H9 (cell line): ENCODE measurements at regions not wholly inside any gene's neighbourhood (a gene's known extent, or its start where the extent isn't known, plus 50 kb on each side); places are given as distances from the start of the nearest gene placed in this dataset.

Experiments
- DNase-seq: peaks from one replicate; pipeline ENCODE4 v3.0.0-alpha.2; 2017
- H2AFZ ChIP-seq: one replicate; pipeline ENCODE4 v1.6.1; 2013; ENCODE audit warnings: mild to moderate bottlenecking, low read length, control low read depth, moderate library complexity
- H2AK5ac ChIP-seq: 2 replicates; pipeline ENCODE4 v1.6.1; 2013; ENCODE audit warnings: low read length, control low read depth, mixed read lengths; ENCODE audit not compliant: insufficient read length
- H2BK120ac ChIP-seq: one replicate; pipeline ENCODE4 v1.6.1; 2013; ENCODE audit warnings: low read depth, mild to moderate bottlenecking, low read length, control low read depth, inconsistent platforms; ENCODE audit not compliant: poor library complexity, severe bottlenecking
- H2BK12ac ChIP-seq: 2 replicates; pipeline ENCODE4 v1.6.1; 2013; ENCODE audit warnings: low read length, control low read depth, mixed read lengths, low read depth; ENCODE audit not compliant: insufficient read length
- H2BK15ac ChIP-seq: 2 replicates; pipeline ENCODE4 v1.6.1; 2013; ENCODE audit warnings: low read depth, low read length, control low read depth
- H2BK20ac ChIP-seq: one replicate; pipeline ENCODE4 v1.6.1; 2013; ENCODE audit warnings: low read depth, mild to moderate bottlenecking, low read length, control low read depth, inconsistent platforms; ENCODE audit not compliant: poor library complexity, severe bottlenecking
- H2BK5ac ChIP-seq: 2 replicates; pipeline ENCODE4 v1.6.1; 2013; ENCODE audit warnings: low read length, control low read depth, mixed read lengths; ENCODE audit not compliant: insufficient read length
- H3K14ac ChIP-seq: 2 replicates; pipeline ENCODE4 v1.6.1; 2013; ENCODE audit warnings: low read length, control low read depth; ENCODE audit not compliant: insufficient read depth
- H3K18ac ChIP-seq: 2 replicates; pipeline ENCODE4 v1.6.1; 2013; ENCODE audit warnings: low read depth, mild to moderate bottlenecking, mixed read lengths, low read length, control low read depth; ENCODE audit not compliant: insufficient read length
- H3K23ac ChIP-seq: 2 replicates; pipeline ENCODE4 v1.6.1; 2013; ENCODE audit warnings: low read length, control low read depth, mixed read lengths, low read depth; ENCODE audit not compliant: insufficient read length
- H3K23me2 ChIP-seq: 2 replicates; pipeline ENCODE4 v1.6.1; 2013; ENCODE audit warnings: low read depth, mild to moderate bottlenecking, mixed read lengths, low read length, control low read depth; ENCODE audit not compliant: insufficient read length, poor library complexity, severe bottlenecking
- H3K27ac ChIP-seq: 2 replicates; pipeline ENCODE4 v1.5.1; 2013; ENCODE audit warnings: low read length, control low read depth, mixed read lengths, low read depth; ENCODE audit not compliant: insufficient read length
- H3K27me3 ChIP-seq: 2 replicates; pipeline ENCODE4 v1.6.1; 2013; ENCODE audit warnings: low read length, control low read depth, inconsistent platforms; ENCODE audit not compliant: insufficient read depth
- H3K4ac ChIP-seq: 2 replicates; pipeline ENCODE4 v1.6.1; 2013; ENCODE audit warnings: low read depth, mild to moderate bottlenecking, control low read depth, inconsistent platforms, low read length, moderate library complexity
- H3K4me1 ChIP-seq: 2 replicates; pipeline ENCODE4 v1.6.1; 2013; ENCODE audit warnings: low read length, control low read depth, inconsistent platforms; ENCODE audit not compliant: insufficient read depth
- H3K4me2 ChIP-seq: 2 replicates; pipeline ENCODE4 v1.6.1; 2013; ENCODE audit warnings: low read length, control low read depth, mixed read lengths; ENCODE audit not compliant: insufficient read length, insufficient read depth
- H3K56ac ChIP-seq: 2 replicates; pipeline ENCODE4 v1.6.1; 2013; ENCODE audit warnings: low read depth, mild to moderate bottlenecking, mixed read lengths, low read length, control low read depth; ENCODE audit not compliant: insufficient read length
- H3K79me1 ChIP-seq: 2 replicates; pipeline ENCODE4 v1.6.1; 2013; ENCODE audit warnings: low read depth, mild to moderate bottlenecking, moderate library complexity, low read length, control low read depth, inconsistent platforms; ENCODE audit not compliant: insufficient read depth, poor library complexity, severe bottlenecking
- H3K79me2 ChIP-seq: 2 replicates; pipeline ENCODE4 v1.6.1; 2013; ENCODE audit warnings: low read length, control low read depth, inconsistent platforms; ENCODE audit not compliant: insufficient read depth
- H3K9ac ChIP-seq: 2 replicates; pipeline ENCODE4 v1.6.1; 2013; ENCODE audit warnings: low read length, control low read depth, mixed read lengths; ENCODE audit not compliant: insufficient read length; ENCODE audit errors: extremely low read depth
- H3K9me3 ChIP-seq: one replicate; pipeline ENCODE4 v1.6.1; 2013; ENCODE audit warnings: low read depth, low read length, inconsistent platforms; ENCODE audit not compliant: control insufficient read depth
- H3T11ph ChIP-seq: one replicate; pipeline ENCODE4 v1.6.1; 2013; ENCODE audit warnings: mild to moderate bottlenecking, low read length, control low read depth, inconsistent platforms
- H4K20me1 ChIP-seq: one replicate; pipeline ENCODE4 v1.6.1; 2013; ENCODE audit not compliant: control insufficient read depth, insufficient read length, insufficient read depth
- H4K5ac ChIP-seq: 2 replicates; pipeline ENCODE4 v1.6.1; 2013; ENCODE audit warnings: low read depth, mild to moderate bottlenecking, mixed read lengths, low read length, control low read depth; ENCODE audit not compliant: insufficient read length
- H4K8ac ChIP-seq: replicated peaks from 2 replicates; pipeline ENCODE4 v1.6.1; 2013; ENCODE audit warnings: low read length, control low read depth, mixed read lengths, low read depth; ENCODE audit not compliant: insufficient read length
- H4K91ac ChIP-seq: 2 replicates; pipeline ENCODE4 v1.6.1; 2013; ENCODE audit warnings: low read depth, mild to moderate bottlenecking, moderate library complexity, mixed read lengths, low read length, control low read depth; ENCODE audit not compliant: insufficient read length
- H3K27ac Mint-ChIP-seq, 3 experiments: 2 replicates in 2 of 3; 3 replicates in 1 of 3; pipeline ENCODE4 v1.8.0; 2020 to 2021; ENCODE audit warnings: mixed read lengths in 3 of 3, mild to moderate bottlenecking in 1 of 3, moderate library complexity in 1 of 3
- H3K27me3 Mint-ChIP-seq: 2 replicates; pipeline ENCODE4 v1.8.0; 2021; ENCODE audit warnings: low read depth, mild to moderate bottlenecking, moderate library complexity, mixed read lengths
- H3K36me3 Mint-ChIP-seq, 3 experiments: 2 replicates in 2 of 3; 3 replicates in 1 of 3; pipeline ENCODE4 v1.8.0; 2020 to 2021; ENCODE audit warnings: low read depth in 3 of 3, mixed read lengths in 3 of 3; ENCODE audit not compliant: insufficient read depth in 1 of 3
- H3K4me1 Mint-ChIP-seq, 2 experiments: 2 replicates each; pipeline ENCODE4 v1.8.0; 2020; ENCODE audit warnings: mixed read lengths in 2 of 2
- H3K4me3 Mint-ChIP-seq, 2 experiments: 2 replicates in 1 of 2; 3 replicates in 1 of 2; pipeline ENCODE4 v1.8.0; 2020 to 2021; ENCODE audit warnings: mild to moderate bottlenecking in 2 of 2, mixed read lengths in 2 of 2, moderate library complexity in 1 of 2
- H3K9me3 Mint-ChIP-seq, 2 experiments: 2 replicates in 1 of 2; 3 replicates in 1 of 2; pipeline ENCODE4 v1.8.0; 2020; ENCODE audit warnings: mild to moderate bottlenecking in 2 of 2, mixed read lengths in 2 of 2, moderate library complexity in 1 of 2
- WGBS: extraction: QIAGEN DNeasy Blood & Tissue Kit; methylation state at CpG from one replicate; pipeline ENCODE4 v1.1.7; 2013; ENCODE audit warnings: missing lambda C conversion rate, low lambda C conversion rate, mixed read lengths; ENCODE audit not compliant: insufficient read length; ENCODE audit errors: extremely low coverage; 5-methylcytosine and 5-hydroxymethylcytosine counted together
- TF ChIP-seq, protein P1 (sequence below): fragments of 200-600 bp; sonication (generic); conservative IDR thresholded peaks from 3 replicates; pipeline ENCODE4 v1.8.0; 2021; ENCODE audit warnings: antibody characterized with exemption, mild to moderate bottlenecking

DNA sequence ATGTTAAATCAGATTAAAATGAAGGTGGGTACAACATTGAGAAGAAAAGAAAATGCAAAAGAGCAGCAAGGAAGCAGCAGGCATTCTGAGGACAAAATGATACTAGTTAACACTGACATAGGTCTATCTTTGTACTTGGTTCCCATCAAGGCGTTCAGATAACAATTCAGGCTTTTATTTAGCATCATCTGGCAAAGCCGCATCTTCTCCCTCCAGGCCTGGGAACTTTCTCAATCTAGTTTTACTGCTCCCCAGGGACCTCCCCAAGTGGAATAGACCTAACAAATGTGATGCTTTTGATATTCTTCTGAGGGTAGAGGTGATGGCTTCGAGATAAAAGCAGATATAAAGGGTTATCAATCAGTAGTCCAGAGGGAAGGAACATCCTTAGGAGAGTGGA is 130.6 kb downstream of the C3orf38 start:
- H3K27me3 Mint-ChIP-seq, result no peaks in the 10 kb centered on the region
- H3K9me3 Mint-ChIP-seq, result no peaks in the 10 kb centered on the region; a peak in 1 of 5 replicates
- Histone ChIP-seq H2BK20ac (no peak overlapping the region), H2AFZ (no peak overlapping the region), H3K4ac (no peak overlapping the region), H3K4me1 (no peaks in the 10 kb centered on the region), H3T11ph (no peak overlapping the region), H2AK5ac (no peak overlapping the region), H4K5ac (no peak overlapping the region), H3K27me3 (no peaks in the 10 kb centered on the region), H2BK15ac (no peak overlapping the region), H3K56ac (no peak overlapping the region), H3K14ac (no peak overlapping the region), H4K20me1 (no peaks in the 10 kb centered on the region), H3K4me2 (no peak overlapping the region), H4K8ac (no peak overlapping the region), H2BK120ac (no peak overlapping the region), H2BK12ac (no peak overlapping the region), H3K23me2 (no peaks in the 10 kb centered on the region), H3K23ac (no peak overlapping the region), H4K91ac (no peak overlapping the region), H3K27ac (no peak overlapping the region), H3K18ac (no peak overlapping the region), H3K9ac (no peak overlapping the region), H3K79me2 (no peaks in the 10 kb centered on the region), H3K79me1 (no peaks in the 10 kb centered on the region), H2BK5ac (no peak overlapping the region), H3K9me3 (no peaks in the 10 kb centered on the region)
- H3K36me3 Mint-ChIP-seq, result no peaks in the 10 kb centered on the region
- DNase-seq, result no peak
- no peak overlapping the region for H3K4me3 Mint-ChIP-seq
- H3K27ac Mint-ChIP-seq, result no peak overlapping the region
- no peaks in the 10 kb centered on the region for H3K4me1 Mint-ChIP-seq
- WGBS, result no CpG with 5 or more reads among the region's 3 CpGs
- TF ChIP-seq, protein P1, sequence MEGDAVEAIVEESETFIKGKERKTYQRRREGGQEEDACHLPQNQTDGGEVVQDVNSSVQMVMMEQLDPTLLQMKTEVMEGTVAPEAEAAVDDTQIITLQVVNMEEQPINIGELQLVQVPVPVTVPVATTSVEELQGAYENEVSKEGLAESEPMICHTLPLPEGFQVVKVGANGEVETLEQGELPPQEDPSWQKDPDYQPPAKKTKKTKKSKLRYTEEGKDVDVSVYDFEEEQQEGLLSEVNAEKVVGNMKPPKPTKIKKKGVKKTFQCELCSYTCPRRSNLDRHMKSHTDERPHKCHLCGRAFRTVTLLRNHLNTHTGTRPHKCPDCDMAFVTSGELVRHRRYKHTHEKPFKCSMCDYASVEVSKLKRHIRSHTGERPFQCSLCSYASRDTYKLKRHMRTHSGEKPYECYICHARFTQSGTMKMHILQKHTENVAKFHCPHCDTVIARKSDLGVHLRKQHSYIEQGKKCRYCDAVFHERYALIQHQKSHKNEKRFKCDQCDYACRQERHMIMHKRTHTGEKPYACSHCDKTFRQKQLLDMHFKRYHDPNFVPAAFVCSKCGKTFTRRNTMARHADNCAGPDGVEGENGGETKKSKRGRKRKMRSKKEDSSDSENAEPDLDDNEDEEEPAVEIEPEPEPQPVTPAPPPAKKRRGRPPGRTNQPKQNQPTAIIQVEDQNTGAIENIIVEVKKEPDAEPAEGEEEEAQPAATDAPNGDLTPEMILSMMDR, result no peak
